Neural cell (in vitro differentiated cells): ENCODE measurements at regions not wholly inside any gene's neighbourhood (a gene's known extent, or its start where the extent isn't known, plus 50 kb on each side); places are given as distances from the start of the nearest gene placed in this dataset.

Experiments used
- H2AFZ ChIP-seq: fragments of 200-600, 300-800 bp; sonication (generic), shearing (Covaris generic); 2 replicates; pipeline ENCODE4 v1.6.0; 2014; ENCODE audit warnings: low read depth, mild to moderate bottlenecking, antibody characterized with exemption, low read length, moderate library complexity
- H3F3A ChIP-seq: fragments of 200-600 bp; shearing (Covaris generic); 2 replicates; pipeline ENCODE4 v1.6.1; 2016; ENCODE audit warnings: mild to moderate bottlenecking, moderate library complexity, mixed read lengths, antibody characterized with exemption, low read length; ENCODE audit not compliant: insufficient read depth, poor library complexity, severe bottlenecking
- H3K27ac ChIP-seq: fragments of 200-600, 300-800 bp; sonication (generic), shearing (Covaris generic); 2 replicates; pipeline ENCODE4 v1.5.1; 2014; ENCODE audit warnings: mild to moderate bottlenecking, low read length, moderate library complexity
- H3K27me3 ChIP-seq: fragments of 300-800, 200-600 bp; sonication (generic), shearing (Covaris generic); 2 replicates; pipeline ENCODE4 v1.6.0; 2014; ENCODE audit warnings: mild to moderate bottlenecking, low read depth, low read length, moderate library complexity; ENCODE audit not compliant: insufficient read depth
- H3K36me3 ChIP-seq: fragments of 300-800, 200-600 bp; sonication (generic), shearing (Covaris generic); 2 replicates; pipeline ENCODE4 v1.5.1; 2014; ENCODE audit warnings: mild to moderate bottlenecking, antibody characterized with exemption, low read length, moderate library complexity; ENCODE audit not compliant: insufficient read depth
- H3K4me2 ChIP-seq: fragments of 300-800, 200-600 bp; sonication (generic), shearing (Covaris generic); 2 replicates; pipeline ENCODE4 v1.6.0; 2014; ENCODE audit warnings: mild to moderate bottlenecking, low read length
- H3K4me3 ChIP-seq: fragments of 300-800, 200-600 bp; sonication (generic), shearing (Covaris generic); 2 replicates; pipeline ENCODE4 v1.5.1; 2014; ENCODE audit warnings: mild to moderate bottlenecking, low read length, moderate library complexity
- H3K79me2 ChIP-seq: fragments of 200-600 bp; shearing (Covaris generic); replicated peaks from 2 replicates; pipeline ENCODE4 v1.6.0; 2014; ENCODE audit warnings: mild to moderate bottlenecking, low read length, moderate library complexity; ENCODE audit not compliant: insufficient read depth
- H3K9ac ChIP-seq: fragments of 300-800, 200-600 bp; sonication (generic), shearing (Covaris generic); 2 replicates; pipeline ENCODE4 v1.6.1; 2016; ENCODE audit warnings: mild to moderate bottlenecking, low read length, mixed read lengths
- H3K9me2 ChIP-seq: fragments of 200-600 bp; shearing (Covaris generic); 2 replicates; pipeline ENCODE4 v1.6.1; 2016; ENCODE audit warnings: mild to moderate bottlenecking, low read length, mixed read lengths; ENCODE audit not compliant: insufficient read depth
- H3K9me3 ChIP-seq: fragments of 200-600, 300-800 bp; sonication (generic), shearing (Covaris generic); 2 replicates; pipeline ENCODE4 v1.6.1; 2016; ENCODE audit warnings: mild to moderate bottlenecking, mixed run types, low read length, moderate library complexity, mixed read lengths
- H4K20me1 ChIP-seq: fragments of 200-600 bp; shearing (Covaris generic); 2 replicates; pipeline ENCODE4 v1.6.1; 2016; ENCODE audit warnings: mild to moderate bottlenecking, mixed run types; ENCODE audit not compliant: insufficient read depth
- CTCF ChIP-seq: fragments of 450-650 bp; IDR thresholded peaks from 2 replicates; pipeline ENCODE4 v1.5.1; 2014; ENCODE audit warnings: antibody characterized with exemption, mild to moderate bottlenecking, moderate library complexity; ENCODE audit not compliant: poor library complexity, severe bottlenecking
- EZH2 ChIP-seq: fragments of 200-600, 300-800 bp; shearing (Covaris generic), sonication (generic); IDR thresholded peaks from 2 replicates; pipeline ENCODE4 v1.6.1; 2014; ENCODE audit warnings: antibody characterized with exemption, low read length, borderline replicate concordance, mild to moderate bottlenecking; ENCODE audit not compliant: insufficient read depth, poor library complexity, severe bottlenecking
- POLR2AphosphoS5 ChIP-seq: IDR thresholded peaks from 2 replicates; pipeline ENCODE4 v1.6.1; 2012
- TF ChIP-seq, protein P1 (sequence below): IDR thresholded peaks from 2 replicates; pipeline ENCODE4 v1.6.1; 2012; ENCODE audit warnings: borderline replicate concordance

GRCh38 chr1:17911791-17912190, 156.7 kb downstream of the ACTL8 start:
- Histone ChIP-seq H3K9ac (no peak overlapping the region), H3K27ac (no peak overlapping the region), H3F3A (no peaks in the 10 kb centered on the region), H4K20me1 (no peaks in the 10 kb centered on the region), H3K79me2 (no peaks in the 10 kb centered on the region), H3K4me3 (no peak overlapping the region), H3K27me3 (no peaks in the 10 kb centered on the region), H3K9me3 (no peaks in the 10 kb centered on the region), H3K9me2 (no peaks in the 10 kb centered on the region), H3K36me3 (no peaks in the 10 kb centered on the region), H3K4me2 (no peak overlapping the region), H2AFZ (no peak overlapping the region)
- TF ChIP-seq POLR2AphosphoS5, result no peak

DNA sequence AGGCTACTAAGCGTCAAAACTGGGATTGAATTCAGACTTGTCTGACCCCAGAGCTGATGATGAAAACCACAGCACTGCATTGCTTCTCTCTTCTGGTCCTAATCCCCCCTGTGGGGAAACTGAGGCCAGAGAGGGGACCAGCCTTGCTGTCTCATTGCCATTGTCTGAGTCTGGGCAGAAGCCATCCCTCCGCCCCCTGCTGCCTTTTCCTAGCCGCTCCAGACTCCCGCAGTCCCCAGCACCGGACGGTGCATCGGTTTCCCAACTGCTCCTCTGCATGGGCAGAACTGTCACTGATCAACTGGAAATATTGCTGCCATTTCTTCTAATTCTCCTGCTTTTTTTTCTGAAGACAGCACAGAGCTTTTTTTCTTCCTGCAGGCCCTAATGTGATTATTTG, 157.4 kb downstream of the ACTL8 start:
- Histone ChIP-seq H3K4me3 (no peak overlapping the region), H4K20me1 (no peaks in the 10 kb centered on the region), H2AFZ (no peak overlapping the region), H3F3A (no peaks in the 10 kb centered on the region), H3K27ac (no peak overlapping the region), H3K4me2 (no peak overlapping the region), H3K27me3 (peaks cover 4% of the 10 kb centered on the region), H3K79me2 (no peaks in the 10 kb centered on the region), H3K36me3 (no peaks in the 10 kb centered on the region), H3K9ac (no peak overlapping the region), H3K9me3 (no peaks in the 10 kb centered on the region), H3K9me2 (no peaks in the 10 kb centered on the region)
- no peak for TF ChIP-seq CTCF
- no peak for TF ChIP-seq EZH2

DNA sequence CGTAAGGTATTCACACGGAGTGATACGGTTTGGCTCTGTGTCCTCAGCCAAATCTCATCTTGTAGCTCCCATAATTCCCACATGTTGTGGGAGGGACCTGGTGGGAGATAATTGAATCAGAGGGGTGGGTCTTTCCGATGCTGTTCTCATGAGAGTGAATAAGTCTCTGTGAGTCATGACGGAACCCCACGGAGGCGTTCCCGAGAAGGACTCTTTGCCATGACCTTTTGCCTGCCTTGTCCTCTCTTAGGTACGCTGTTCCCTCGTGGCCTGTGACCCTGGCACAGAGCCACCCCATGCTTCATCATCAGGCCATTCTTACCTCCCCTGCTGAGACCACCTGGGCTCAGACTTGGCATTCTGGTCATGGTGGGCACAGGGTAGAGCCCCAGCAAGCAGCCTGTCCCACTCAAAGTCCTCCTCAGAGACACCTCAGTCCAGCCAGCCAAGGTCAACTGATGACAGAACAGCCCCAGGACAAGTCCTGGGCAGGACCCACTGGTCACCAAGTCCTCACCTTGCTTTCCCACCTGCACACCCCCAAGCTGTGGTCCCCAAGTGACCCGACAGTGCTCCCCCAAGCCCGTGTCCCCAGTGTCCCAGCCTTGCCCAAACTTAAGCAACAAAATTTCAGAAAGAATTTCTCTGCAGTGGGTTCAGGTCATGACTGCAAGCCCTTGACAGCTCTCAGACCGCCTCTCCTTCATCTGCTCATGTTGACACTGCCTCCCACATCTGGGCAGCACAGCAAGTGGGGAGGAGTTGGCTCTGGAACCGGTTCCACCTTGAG, 158.4 kb downstream of the ACTL8 start:
- Histone ChIP-seq H3K27ac (no peak overlapping the region), H3K9ac (no peak overlapping the region), H3K4me3 (no peak overlapping the region), H3K4me2 (no peak overlapping the region), H3F3A (no peaks in the 10 kb centered on the region), H3K36me3 (no peaks in the 10 kb centered on the region), H3K9me3 (no peaks in the 10 kb centered on the region), H4K20me1 (no peaks in the 10 kb centered on the region), H3K9me2 (no peaks in the 10 kb centered on the region), H3K79me2 (no peaks in the 10 kb centered on the region), H2AFZ (no peak overlapping the region), H3K27me3 (peaks cover 4% of the 10 kb centered on the region)
- TF ChIP-seq, protein P1, sequence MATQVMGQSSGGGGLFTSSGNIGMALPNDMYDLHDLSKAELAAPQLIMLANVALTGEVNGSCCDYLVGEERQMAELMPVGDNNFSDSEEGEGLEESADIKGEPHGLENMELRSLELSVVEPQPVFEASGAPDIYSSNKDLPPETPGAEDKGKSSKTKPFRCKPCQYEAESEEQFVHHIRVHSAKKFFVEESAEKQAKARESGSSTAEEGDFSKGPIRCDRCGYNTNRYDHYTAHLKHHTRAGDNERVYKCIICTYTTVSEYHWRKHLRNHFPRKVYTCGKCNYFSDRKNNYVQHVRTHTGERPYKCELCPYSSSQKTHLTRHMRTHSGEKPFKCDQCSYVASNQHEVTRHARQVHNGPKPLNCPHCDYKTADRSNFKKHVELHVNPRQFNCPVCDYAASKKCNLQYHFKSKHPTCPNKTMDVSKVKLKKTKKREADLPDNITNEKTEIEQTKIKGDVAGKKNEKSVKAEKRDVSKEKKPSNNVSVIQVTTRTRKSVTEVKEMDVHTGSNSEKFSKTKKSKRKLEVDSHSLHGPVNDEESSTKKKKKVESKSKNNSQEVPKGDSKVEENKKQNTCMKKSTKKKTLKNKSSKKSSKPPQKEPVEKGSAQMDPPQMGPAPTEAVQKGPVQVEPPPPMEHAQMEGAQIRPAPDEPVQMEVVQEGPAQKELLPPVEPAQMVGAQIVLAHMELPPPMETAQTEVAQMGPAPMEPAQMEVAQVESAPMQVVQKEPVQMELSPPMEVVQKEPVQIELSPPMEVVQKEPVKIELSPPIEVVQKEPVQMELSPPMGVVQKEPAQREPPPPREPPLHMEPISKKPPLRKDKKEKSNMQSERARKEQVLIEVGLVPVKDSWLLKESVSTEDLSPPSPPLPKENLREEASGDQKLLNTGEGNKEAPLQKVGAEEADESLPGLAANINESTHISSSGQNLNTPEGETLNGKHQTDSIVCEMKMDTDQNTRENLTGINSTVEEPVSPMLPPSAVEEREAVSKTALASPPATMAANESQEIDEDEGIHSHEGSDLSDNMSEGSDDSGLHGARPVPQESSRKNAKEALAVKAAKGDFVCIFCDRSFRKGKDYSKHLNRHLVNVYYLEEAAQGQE, result no peak
